H9 (cell line): ENCODE measurements at regions not wholly inside any gene's neighbourhood (a gene's known extent, or its start where the extent isn't known, plus 50 kb on each side); places are given as distances from the start of the nearest gene placed in this dataset.

Experiments
- DNase-seq: peaks from one replicate; pipeline ENCODE4 v3.0.0-alpha.2; 2017
- H2AFZ ChIP-seq: one replicate; pipeline ENCODE4 v1.6.1; 2013; ENCODE audit warnings: mild to moderate bottlenecking, low read length, control low read depth, moderate library complexity
- H2AK5ac ChIP-seq: 2 replicates; pipeline ENCODE4 v1.6.1; 2013; ENCODE audit warnings: low read length, control low read depth, mixed read lengths; ENCODE audit not compliant: insufficient read length
- H2BK120ac ChIP-seq: one replicate; pipeline ENCODE4 v1.6.1; 2013; ENCODE audit warnings: low read depth, mild to moderate bottlenecking, low read length, control low read depth, inconsistent platforms; ENCODE audit not compliant: poor library complexity, severe bottlenecking
- H2BK12ac ChIP-seq: 2 replicates; pipeline ENCODE4 v1.6.1; 2013; ENCODE audit warnings: low read length, control low read depth, mixed read lengths, low read depth; ENCODE audit not compliant: insufficient read length
- H2BK15ac ChIP-seq: 2 replicates; pipeline ENCODE4 v1.6.1; 2013; ENCODE audit warnings: low read depth, low read length, control low read depth
- H2BK20ac ChIP-seq: one replicate; pipeline ENCODE4 v1.6.1; 2013; ENCODE audit warnings: low read depth, mild to moderate bottlenecking, low read length, control low read depth, inconsistent platforms; ENCODE audit not compliant: poor library complexity, severe bottlenecking
- H2BK5ac ChIP-seq: 2 replicates; pipeline ENCODE4 v1.6.1; 2013; ENCODE audit warnings: low read length, control low read depth, mixed read lengths; ENCODE audit not compliant: insufficient read length
- H3K14ac ChIP-seq: 2 replicates; pipeline ENCODE4 v1.6.1; 2013; ENCODE audit warnings: low read length, control low read depth; ENCODE audit not compliant: insufficient read depth
- H3K18ac ChIP-seq: 2 replicates; pipeline ENCODE4 v1.6.1; 2013; ENCODE audit warnings: low read depth, mild to moderate bottlenecking, mixed read lengths, low read length, control low read depth; ENCODE audit not compliant: insufficient read length
- H3K23ac ChIP-seq: 2 replicates; pipeline ENCODE4 v1.6.1; 2013; ENCODE audit warnings: low read length, control low read depth, mixed read lengths, low read depth; ENCODE audit not compliant: insufficient read length
- H3K23me2 ChIP-seq: 2 replicates; pipeline ENCODE4 v1.6.1; 2013; ENCODE audit warnings: low read depth, mild to moderate bottlenecking, mixed read lengths, low read length, control low read depth; ENCODE audit not compliant: insufficient read length, poor library complexity, severe bottlenecking
- H3K27ac ChIP-seq: 2 replicates; pipeline ENCODE4 v1.5.1; 2013; ENCODE audit warnings: low read length, control low read depth, mixed read lengths, low read depth; ENCODE audit not compliant: insufficient read length
- H3K27me3 ChIP-seq: 2 replicates; pipeline ENCODE4 v1.6.1; 2013; ENCODE audit warnings: low read length, control low read depth, inconsistent platforms; ENCODE audit not compliant: insufficient read depth
- H3K4ac ChIP-seq: 2 replicates; pipeline ENCODE4 v1.6.1; 2013; ENCODE audit warnings: low read depth, mild to moderate bottlenecking, control low read depth, inconsistent platforms, low read length, moderate library complexity
- H3K4me1 ChIP-seq: 2 replicates; pipeline ENCODE4 v1.6.1; 2013; ENCODE audit warnings: low read length, control low read depth, inconsistent platforms; ENCODE audit not compliant: insufficient read depth
- H3K4me2 ChIP-seq: 2 replicates; pipeline ENCODE4 v1.6.1; 2013; ENCODE audit warnings: low read length, control low read depth, mixed read lengths; ENCODE audit not compliant: insufficient read length, insufficient read depth
- H3K56ac ChIP-seq: 2 replicates; pipeline ENCODE4 v1.6.1; 2013; ENCODE audit warnings: low read depth, mild to moderate bottlenecking, mixed read lengths, low read length, control low read depth; ENCODE audit not compliant: insufficient read length
- H3K79me1 ChIP-seq: 2 replicates; pipeline ENCODE4 v1.6.1; 2013; ENCODE audit warnings: low read depth, mild to moderate bottlenecking, moderate library complexity, low read length, control low read depth, inconsistent platforms; ENCODE audit not compliant: insufficient read depth, poor library complexity, severe bottlenecking
- H3K79me2 ChIP-seq: 2 replicates; pipeline ENCODE4 v1.6.1; 2013; ENCODE audit warnings: low read length, control low read depth, inconsistent platforms; ENCODE audit not compliant: insufficient read depth
- H3K9ac ChIP-seq: 2 replicates; pipeline ENCODE4 v1.6.1; 2013; ENCODE audit warnings: low read length, control low read depth, mixed read lengths; ENCODE audit not compliant: insufficient read length; ENCODE audit errors: extremely low read depth
- H3K9me3 ChIP-seq: one replicate; pipeline ENCODE4 v1.6.1; 2013; ENCODE audit warnings: low read depth, low read length, inconsistent platforms; ENCODE audit not compliant: control insufficient read depth
- H3T11ph ChIP-seq: one replicate; pipeline ENCODE4 v1.6.1; 2013; ENCODE audit warnings: mild to moderate bottlenecking, low read length, control low read depth, inconsistent platforms
- H4K20me1 ChIP-seq: one replicate; pipeline ENCODE4 v1.6.1; 2013; ENCODE audit not compliant: control insufficient read depth, insufficient read length, insufficient read depth
- H4K5ac ChIP-seq: 2 replicates; pipeline ENCODE4 v1.6.1; 2013; ENCODE audit warnings: low read depth, mild to moderate bottlenecking, mixed read lengths, low read length, control low read depth; ENCODE audit not compliant: insufficient read length
- H4K8ac ChIP-seq: replicated peaks from 2 replicates; pipeline ENCODE4 v1.6.1; 2013; ENCODE audit warnings: low read length, control low read depth, mixed read lengths, low read depth; ENCODE audit not compliant: insufficient read length
- H4K91ac ChIP-seq: 2 replicates; pipeline ENCODE4 v1.6.1; 2013; ENCODE audit warnings: low read depth, mild to moderate bottlenecking, moderate library complexity, mixed read lengths, low read length, control low read depth; ENCODE audit not compliant: insufficient read length
- H3K27ac Mint-ChIP-seq, 3 experiments: 2 replicates in 2 of 3; 3 replicates in 1 of 3; pipeline ENCODE4 v1.8.0; 2020 to 2021; ENCODE audit warnings: mixed read lengths in 3 of 3, mild to moderate bottlenecking in 1 of 3, moderate library complexity in 1 of 3
- H3K27me3 Mint-ChIP-seq: 2 replicates; pipeline ENCODE4 v1.8.0; 2021; ENCODE audit warnings: low read depth, mild to moderate bottlenecking, moderate library complexity, mixed read lengths
- H3K36me3 Mint-ChIP-seq, 3 experiments: 2 replicates in 2 of 3; 3 replicates in 1 of 3; pipeline ENCODE4 v1.8.0; 2020 to 2021; ENCODE audit warnings: low read depth in 3 of 3, mixed read lengths in 3 of 3; ENCODE audit not compliant: insufficient read depth in 1 of 3
- H3K4me1 Mint-ChIP-seq, 2 experiments: 2 replicates each; pipeline ENCODE4 v1.8.0; 2020; ENCODE audit warnings: mixed read lengths in 2 of 2
- H3K4me3 Mint-ChIP-seq, 2 experiments: 2 replicates in 1 of 2; 3 replicates in 1 of 2; pipeline ENCODE4 v1.8.0; 2020 to 2021; ENCODE audit warnings: mild to moderate bottlenecking in 2 of 2, mixed read lengths in 2 of 2, moderate library complexity in 1 of 2
- H3K9me3 Mint-ChIP-seq, 2 experiments: 2 replicates in 1 of 2; 3 replicates in 1 of 2; pipeline ENCODE4 v1.8.0; 2020; ENCODE audit warnings: mild to moderate bottlenecking in 2 of 2, mixed read lengths in 2 of 2, moderate library complexity in 1 of 2
- CTCF ChIP-seq: fragments of 200-600 bp; sonication (generic); conservative IDR thresholded peaks from 3 replicates; pipeline ENCODE4 v1.8.0; 2021; ENCODE audit warnings: antibody characterized with exemption, mild to moderate bottlenecking
- WGBS: extraction: QIAGEN DNeasy Blood & Tissue Kit; methylation state at CpG from one replicate; pipeline ENCODE4 v1.1.7; 2013; ENCODE audit warnings: missing lambda C conversion rate, low lambda C conversion rate, mixed read lengths; ENCODE audit not compliant: insufficient read length; ENCODE audit errors: extremely low coverage; 5-methylcytosine and 5-hydroxymethylcytosine counted together

- no peak overlapping the region for H2BK5ac ChIP-seq
- no peak overlapping the region for H2BK120ac ChIP-seq
- no peak overlapping the region for H3K56ac ChIP-seq
- H4K5ac ChIP-seq = no peak overlapping the region
- H2BK12ac ChIP-seq = no peak overlapping the region
- H3K79me2 ChIP-seq = no peaks in the 10 kb centered on the region
- H4K20me1 ChIP-seq = no peaks in the 10 kb centered on the region
- H3T11ph ChIP-seq = no peak overlapping the region
- WGBS = no CpG with 5 or more reads among the region's 3 CpGs
- H3K9ac ChIP-seq = no peak overlapping the region
- Mint-ChIP-seq H3K4me3 (no peak overlapping the region), H3K27me3 (no peaks in the 10 kb centered on the region; the same call in 1 of the 2 replicates), H3K27ac (no peak overlapping the region), H3K9me3 (no peaks in the 10 kb centered on the region), H3K4me1 (no peaks in the 10 kb centered on the region), H3K36me3 (no peaks in the 10 kb centered on the region)
- no peaks in the 10 kb centered on the region for H3K27me3 ChIP-seq
- no peak overlapping the region for H4K91ac ChIP-seq
- H2AK5ac ChIP-seq = no peak overlapping the region
- no peaks in the 10 kb centered on the region for H3K4me1 ChIP-seq
- H4K8ac ChIP-seq = no peak overlapping the region
- H3K9me3 ChIP-seq = no peaks in the 10 kb centered on the region
- no peak overlapping the region for H3K4me2 ChIP-seq
- no peak overlapping the region for H2BK15ac ChIP-seq
- H2BK20ac ChIP-seq = no peak overlapping the region
- no peaks in the 10 kb centered on the region for H3K23me2 ChIP-seq
- no peak for DNase-seq
- no peak overlapping the region for H2AFZ ChIP-seq
- H3K23ac ChIP-seq = no peak overlapping the region
- no peak overlapping the region for H3K27ac ChIP-seq
- H3K18ac ChIP-seq = no peak overlapping the region
- no peak overlapping the region for H3K14ac ChIP-seq
- H3K4ac ChIP-seq = no peak overlapping the region
- no peak for TF ChIP-seq CTCF
- no peaks in the 10 kb centered on the region for H3K79me1 ChIP-seq
Observed at GRCh38 chr11:43124272-43124935, 187.4 kb upstream of the API5 start.
